ENCODE measurements at regions not wholly inside any gene's neighbourhood (a gene's known extent, or its start where the extent isn't known, plus 50 kb on each side); places are given as distances from the start of the nearest gene placed in this dataset.

DNA sequence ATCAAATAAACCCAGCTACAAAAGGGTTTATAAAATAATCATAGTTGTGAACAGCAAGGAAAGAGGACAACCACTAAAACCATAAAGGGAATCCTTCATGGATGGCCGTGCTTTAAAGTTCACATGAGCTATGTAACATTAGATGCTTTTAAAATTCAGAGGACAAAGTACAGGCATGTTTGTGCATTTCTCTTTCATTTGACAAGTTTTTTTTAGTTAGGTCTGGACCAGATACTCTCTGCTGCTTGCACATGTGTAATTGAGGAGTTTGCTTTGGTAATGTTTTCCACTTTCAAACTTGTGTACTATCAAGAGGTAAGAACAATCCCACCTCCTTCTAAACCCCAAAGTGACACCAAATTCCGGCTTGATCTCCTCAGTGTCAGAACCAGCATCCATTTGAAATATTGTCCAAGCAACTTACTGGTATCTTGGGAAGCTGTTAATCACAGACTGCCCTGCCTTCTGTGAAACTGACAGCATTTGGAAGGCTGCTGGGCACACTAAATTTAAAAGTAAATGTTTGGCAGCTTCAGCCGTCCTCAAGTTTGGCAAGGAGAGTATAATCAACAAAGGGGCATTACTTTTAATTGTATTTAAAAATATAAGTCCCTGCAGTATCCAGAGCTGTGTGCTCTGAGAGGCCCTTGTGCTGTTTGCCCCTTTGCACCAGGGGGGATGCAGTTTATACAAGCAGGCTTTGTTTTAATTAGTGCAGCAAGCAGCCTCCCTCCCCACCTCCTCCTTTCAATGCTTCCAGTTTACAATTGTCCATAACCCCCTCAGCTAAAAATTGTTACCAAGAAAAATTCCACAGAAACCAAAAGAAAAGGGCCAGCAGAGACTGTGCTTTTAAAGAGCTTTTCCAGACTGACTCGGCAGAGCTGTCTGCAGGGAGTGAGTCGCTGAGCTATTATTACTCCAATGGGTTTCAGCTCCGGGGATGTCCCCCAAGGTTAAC is 328.3 kb upstream of the MPDZ start:
- TF ChIP-seq, protein P1, sequence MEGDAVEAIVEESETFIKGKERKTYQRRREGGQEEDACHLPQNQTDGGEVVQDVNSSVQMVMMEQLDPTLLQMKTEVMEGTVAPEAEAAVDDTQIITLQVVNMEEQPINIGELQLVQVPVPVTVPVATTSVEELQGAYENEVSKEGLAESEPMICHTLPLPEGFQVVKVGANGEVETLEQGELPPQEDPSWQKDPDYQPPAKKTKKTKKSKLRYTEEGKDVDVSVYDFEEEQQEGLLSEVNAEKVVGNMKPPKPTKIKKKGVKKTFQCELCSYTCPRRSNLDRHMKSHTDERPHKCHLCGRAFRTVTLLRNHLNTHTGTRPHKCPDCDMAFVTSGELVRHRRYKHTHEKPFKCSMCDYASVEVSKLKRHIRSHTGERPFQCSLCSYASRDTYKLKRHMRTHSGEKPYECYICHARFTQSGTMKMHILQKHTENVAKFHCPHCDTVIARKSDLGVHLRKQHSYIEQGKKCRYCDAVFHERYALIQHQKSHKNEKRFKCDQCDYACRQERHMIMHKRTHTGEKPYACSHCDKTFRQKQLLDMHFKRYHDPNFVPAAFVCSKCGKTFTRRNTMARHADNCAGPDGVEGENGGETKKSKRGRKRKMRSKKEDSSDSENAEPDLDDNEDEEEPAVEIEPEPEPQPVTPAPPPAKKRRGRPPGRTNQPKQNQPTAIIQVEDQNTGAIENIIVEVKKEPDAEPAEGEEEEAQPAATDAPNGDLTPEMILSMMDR (IDR thresholded peaks at IDR 0.05 in 2 of 3, conservative IDR thresholded peaks at IDR 0.05 in 1 of 3; ENCODE audit: control insufficient read depth in 2 of 3, extremely low read depth in 1 of 3, insufficient read depth in 1 of 3, low read depth in 3 of 3, low read length in 3 of 3): no peak
- TF ChIP-seq, protein P2, sequence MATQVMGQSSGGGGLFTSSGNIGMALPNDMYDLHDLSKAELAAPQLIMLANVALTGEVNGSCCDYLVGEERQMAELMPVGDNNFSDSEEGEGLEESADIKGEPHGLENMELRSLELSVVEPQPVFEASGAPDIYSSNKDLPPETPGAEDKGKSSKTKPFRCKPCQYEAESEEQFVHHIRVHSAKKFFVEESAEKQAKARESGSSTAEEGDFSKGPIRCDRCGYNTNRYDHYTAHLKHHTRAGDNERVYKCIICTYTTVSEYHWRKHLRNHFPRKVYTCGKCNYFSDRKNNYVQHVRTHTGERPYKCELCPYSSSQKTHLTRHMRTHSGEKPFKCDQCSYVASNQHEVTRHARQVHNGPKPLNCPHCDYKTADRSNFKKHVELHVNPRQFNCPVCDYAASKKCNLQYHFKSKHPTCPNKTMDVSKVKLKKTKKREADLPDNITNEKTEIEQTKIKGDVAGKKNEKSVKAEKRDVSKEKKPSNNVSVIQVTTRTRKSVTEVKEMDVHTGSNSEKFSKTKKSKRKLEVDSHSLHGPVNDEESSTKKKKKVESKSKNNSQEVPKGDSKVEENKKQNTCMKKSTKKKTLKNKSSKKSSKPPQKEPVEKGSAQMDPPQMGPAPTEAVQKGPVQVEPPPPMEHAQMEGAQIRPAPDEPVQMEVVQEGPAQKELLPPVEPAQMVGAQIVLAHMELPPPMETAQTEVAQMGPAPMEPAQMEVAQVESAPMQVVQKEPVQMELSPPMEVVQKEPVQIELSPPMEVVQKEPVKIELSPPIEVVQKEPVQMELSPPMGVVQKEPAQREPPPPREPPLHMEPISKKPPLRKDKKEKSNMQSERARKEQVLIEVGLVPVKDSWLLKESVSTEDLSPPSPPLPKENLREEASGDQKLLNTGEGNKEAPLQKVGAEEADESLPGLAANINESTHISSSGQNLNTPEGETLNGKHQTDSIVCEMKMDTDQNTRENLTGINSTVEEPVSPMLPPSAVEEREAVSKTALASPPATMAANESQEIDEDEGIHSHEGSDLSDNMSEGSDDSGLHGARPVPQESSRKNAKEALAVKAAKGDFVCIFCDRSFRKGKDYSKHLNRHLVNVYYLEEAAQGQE (IDR thresholded peaks at IDR 0.05; ENCODE audit: low read depth, low read length): no peak
- TF ChIP-seq EZH2 (IDR thresholded peaks at IDR 0.05; ENCODE audit: borderline replicate concordance, control insufficient read depth, low read depth, low read length): no peak
- TF ChIP-seq EGR1 (IDR thresholded peaks at IDR 0.05; ENCODE audit: borderline replicate concordance in 1 of 2, low read depth in 2 of 2, low read length in 2 of 2): no peak
- TF ChIP-seq POLR2A (IDR thresholded peaks at IDR 0.05; ENCODE audit: low read depth, low read length): no peak
- TF ChIP-seq NR2C2 (IDR thresholded peaks at IDR 0.05; ENCODE audit: borderline replicate concordance, control insufficient read depth, insufficient read length, low read depth): no peak
